IPS-15b (cell line): ENCODE measurements at regions not wholly inside any gene's neighbourhood (a gene's known extent, or its start where the extent isn't known, plus 50 kb on each side); places are given as distances from the start of the nearest gene placed in this dataset.
"Not testable (repeated sequence)": the region's sequence is repeated elsewhere in the genome, so short reads cannot be mapped to it uniquely, and the experiment has no call there.

Experiments used
- H3K27me3 ChIP-seq: one replicate; pipeline ENCODE4 v1.6.1; 2013; ENCODE audit warnings: low read length; ENCODE audit not compliant: control insufficient read depth, insufficient read depth
- H3K36me3 ChIP-seq: one replicate; pipeline ENCODE4 v1.6.1; 2013; ENCODE audit warnings: low read length; ENCODE audit not compliant: control insufficient read depth, insufficient read depth
- H3K4me1 ChIP-seq: one replicate; pipeline ENCODE4 v1.6.1; 2013; ENCODE audit warnings: mild to moderate bottlenecking, low read length; ENCODE audit not compliant: control insufficient read depth, insufficient read depth
- H3K4me3 ChIP-seq: one replicate; pipeline ENCODE4 v1.5.1; 2013; ENCODE audit warnings: low read depth, low read length
- H3K9ac ChIP-seq: one replicate; pipeline ENCODE4 v1.6.1; 2013; ENCODE audit warnings: low read depth, mild to moderate bottlenecking, low read length
- H3K9me3 ChIP-seq: one replicate; pipeline ENCODE4 v1.6.1; 2013; ENCODE audit warnings: mild to moderate bottlenecking, low read length; ENCODE audit not compliant: control insufficient read depth, insufficient read depth

DNA sequence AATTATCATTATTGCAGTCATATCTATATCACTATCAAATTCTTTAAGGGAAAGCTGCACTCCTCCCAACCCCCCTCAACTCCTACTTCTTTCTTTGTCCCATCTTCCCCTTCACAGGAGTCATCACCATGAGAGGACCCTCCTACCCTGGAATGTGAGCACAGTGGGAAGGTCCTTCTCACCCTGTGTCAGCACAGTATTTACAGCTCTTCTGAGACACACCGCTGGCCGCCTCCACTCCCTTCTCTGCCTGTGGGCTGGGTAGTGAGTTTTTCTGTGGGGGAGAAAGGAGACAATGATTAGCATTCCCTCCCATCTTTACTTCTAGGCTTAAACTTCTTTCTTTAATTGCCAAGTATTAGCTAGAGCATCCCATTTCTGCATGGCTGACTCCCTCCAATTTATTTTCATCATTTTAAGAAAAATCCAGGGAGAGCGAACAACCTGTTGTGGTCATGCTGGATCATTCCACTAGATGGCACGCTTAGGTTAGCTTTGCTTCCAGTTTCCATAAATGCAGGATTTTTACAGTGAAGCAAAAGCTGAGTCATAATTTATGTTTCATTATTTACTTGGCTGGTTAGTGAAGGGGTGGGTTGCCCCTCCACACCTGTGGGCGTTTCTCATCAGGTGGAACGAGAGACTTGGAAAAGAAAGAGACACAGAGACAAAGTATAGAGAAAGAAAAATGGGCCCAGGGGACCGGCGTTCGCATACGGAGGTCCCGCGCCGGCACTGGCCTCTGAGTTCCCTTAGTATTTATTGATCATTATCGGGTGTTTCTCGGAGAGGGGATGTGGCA lies 188.5 kb downstream of the ALX1 start:
- H3K4me1 ChIP-seq, result peaks cover 7% of the 10 kb centered on the region
- H3K4me3 ChIP-seq, result peak overlapping the region; percentile 48

DNA sequence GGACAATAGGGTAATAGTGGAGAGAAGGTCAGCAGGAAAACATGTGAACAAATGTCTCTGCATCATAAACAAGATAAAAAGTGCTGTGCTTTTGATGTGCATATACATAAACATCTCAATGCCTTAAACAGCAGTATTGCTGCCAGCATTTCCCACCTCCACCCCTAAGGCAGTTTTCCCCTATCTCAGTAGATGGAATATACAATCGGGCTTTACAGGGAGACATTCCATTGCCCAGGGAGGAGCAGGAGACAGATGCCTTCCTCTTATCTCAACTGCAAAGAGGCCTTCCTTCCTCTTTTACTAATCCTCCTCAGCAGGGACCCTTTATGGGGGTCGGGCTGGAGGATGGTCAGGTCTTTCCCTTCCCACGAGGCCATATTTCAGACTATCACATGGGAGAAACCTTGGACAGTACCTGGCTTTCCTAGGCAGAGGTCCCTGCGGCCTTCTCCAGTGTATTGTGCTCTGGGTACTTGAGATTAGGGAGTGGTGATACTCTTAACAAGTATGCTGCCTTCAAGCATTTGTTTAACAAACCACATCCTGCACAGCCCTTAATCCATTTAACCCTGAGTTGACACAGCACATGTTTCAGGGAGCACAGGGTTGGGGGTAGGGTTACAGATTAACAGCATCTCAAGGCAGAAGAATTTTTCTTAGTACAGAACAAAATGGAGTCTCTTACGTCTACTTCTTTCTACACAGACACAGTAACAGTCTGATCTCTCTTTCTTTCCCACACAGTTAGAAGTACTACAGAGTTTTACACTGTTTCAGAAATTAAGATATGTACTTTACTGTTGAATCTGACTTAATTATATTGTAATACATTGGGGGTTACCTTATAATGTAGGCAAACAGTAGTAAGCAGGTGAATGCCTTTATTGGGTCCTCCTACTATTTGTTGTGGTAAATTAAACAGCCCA lies 189.4 kb downstream of the ALX1 start:
- H3K4me3 ChIP-seq, result peak overlapping the region; percentile 48
- H3K4me1 ChIP-seq, H3K9ac ChIP-seq, H3K9me3 ChIP-seq, H3K36me3 ChIP-seq, H3K27me3 ChIP-seq: not testable (repeated sequence)

More for the DNA sequence above, 188.5 kb downstream of the ALX1 start:
- Histone ChIP-seq H3K27me3 (no peaks in the 10 kb centered on the region), H3K9me3 (no peaks in the 10 kb centered on the region), H3K36me3 (no peaks in the 10 kb centered on the region), H3K9ac (peak overlapping the region; percentile 62)

DNA sequence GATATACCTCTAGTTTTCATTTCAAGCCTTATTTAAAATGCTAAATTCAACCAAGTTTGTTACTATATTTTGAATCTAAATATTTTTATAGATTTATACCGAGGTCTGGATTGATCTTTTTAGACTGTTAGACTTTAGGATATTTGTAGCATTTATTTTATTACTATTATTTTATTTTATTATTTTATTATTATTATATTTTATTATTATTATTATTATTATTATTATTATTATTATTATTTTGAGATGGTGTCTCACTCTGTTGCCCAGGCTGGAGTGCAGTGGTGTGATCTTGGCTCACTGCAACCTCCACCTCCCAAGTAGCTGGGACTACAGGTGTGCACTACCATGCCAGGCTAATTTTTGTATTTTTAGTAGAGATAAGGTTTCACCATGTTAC lies 195.3 kb downstream of the ALX1 start:
- H3K36me3 ChIP-seq, H3K9me3 ChIP-seq, H3K9ac ChIP-seq: not testable (repeated sequence)

DNA sequence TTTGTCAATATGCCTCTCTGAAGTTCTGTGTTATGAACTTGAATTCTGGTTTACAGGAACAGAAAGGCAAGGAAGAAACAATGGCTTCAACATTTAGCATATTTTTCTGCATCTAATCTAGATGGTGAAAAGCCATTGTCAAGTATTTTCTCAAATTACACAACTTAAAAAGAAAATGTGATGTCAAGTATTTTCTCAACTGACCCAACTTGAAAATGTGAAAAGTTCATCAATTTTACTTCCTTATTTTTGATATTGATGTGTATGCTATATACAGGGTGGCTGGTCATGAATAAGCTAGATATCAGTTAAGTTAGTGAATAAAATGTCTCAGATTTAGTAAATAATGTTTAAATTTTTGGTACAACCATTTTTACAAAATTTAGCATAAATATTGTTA lies 196.7 kb downstream of the ALX1 start:
- no peaks in the 10 kb centered on the region for H3K4me1 ChIP-seq
- no peak overlapping the region for H3K4me3 ChIP-seq
- no peak overlapping the region for H3K9ac ChIP-seq
- no peaks in the 10 kb centered on the region for H3K9me3 ChIP-seq
- H3K27me3 ChIP-seq, result no peaks in the 10 kb centered on the region
- H3K36me3 ChIP-seq, result no peaks in the 10 kb centered on the region

More for the DNA sequence above, 195.3 kb downstream of the ALX1 start:
- not testable (repeated sequence) for H3K4me1 ChIP-seq, H3K27me3 ChIP-seq, H3K4me3 ChIP-seq

DNA sequence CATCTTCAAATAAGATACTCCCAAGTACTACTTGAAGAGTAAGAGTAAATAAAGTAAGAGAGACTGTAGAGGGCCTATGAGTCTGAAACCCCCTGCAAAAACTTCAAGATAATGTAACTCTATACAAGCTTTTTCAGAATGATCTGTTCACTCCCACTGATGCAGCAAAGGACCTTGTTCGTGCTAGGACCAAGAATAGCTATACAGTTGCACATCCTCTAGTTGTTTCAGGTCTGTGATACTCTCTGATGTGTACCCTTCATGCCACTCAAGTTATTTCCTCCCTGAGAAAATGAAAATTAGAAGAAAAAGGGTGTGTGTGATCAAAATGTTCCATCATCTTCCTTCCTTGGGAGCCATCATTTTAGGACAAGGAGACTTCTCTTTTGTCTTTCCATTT lies 204.4 kb downstream of the ALX1 start:
- H3K4me3 ChIP-seq, result no peak overlapping the region
- no peaks in the 10 kb centered on the region for H3K36me3 ChIP-seq
- H3K27me3 ChIP-seq, result no peaks in the 10 kb centered on the region
- H3K9ac ChIP-seq, result no peak overlapping the region
- H3K9me3 ChIP-seq, result no peaks in the 10 kb centered on the region
- no peaks in the 10 kb centered on the region for H3K4me1 ChIP-seq

DNA sequence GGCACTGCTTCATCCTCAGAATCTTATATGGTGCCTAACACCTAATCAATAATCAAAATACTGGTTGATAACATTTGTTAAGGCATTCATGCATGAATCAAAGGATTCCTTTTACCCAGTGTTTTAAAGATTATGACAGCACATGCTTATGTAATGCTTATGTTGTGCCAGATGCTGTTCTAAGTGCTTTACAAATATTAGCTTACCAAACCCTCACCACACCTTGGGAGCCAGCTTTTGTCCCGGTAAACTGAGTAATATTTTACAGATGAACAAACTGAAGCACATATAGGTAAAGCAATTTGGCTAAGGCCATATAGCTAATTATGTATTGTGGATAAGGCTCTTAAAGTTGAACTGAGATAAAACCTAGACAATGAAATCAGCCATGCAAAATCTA lies 209.2 kb downstream of the ALX1 start:
- no peak overlapping the region for H3K4me3 ChIP-seq
- no peaks in the 10 kb centered on the region for H3K9me3 ChIP-seq
- H3K4me1 ChIP-seq, result no peaks in the 10 kb centered on the region
- H3K9ac ChIP-seq, result no peak overlapping the region
- H3K27me3 ChIP-seq, result no peaks in the 10 kb centered on the region
- no peaks in the 10 kb centered on the region for H3K36me3 ChIP-seq

DNA sequence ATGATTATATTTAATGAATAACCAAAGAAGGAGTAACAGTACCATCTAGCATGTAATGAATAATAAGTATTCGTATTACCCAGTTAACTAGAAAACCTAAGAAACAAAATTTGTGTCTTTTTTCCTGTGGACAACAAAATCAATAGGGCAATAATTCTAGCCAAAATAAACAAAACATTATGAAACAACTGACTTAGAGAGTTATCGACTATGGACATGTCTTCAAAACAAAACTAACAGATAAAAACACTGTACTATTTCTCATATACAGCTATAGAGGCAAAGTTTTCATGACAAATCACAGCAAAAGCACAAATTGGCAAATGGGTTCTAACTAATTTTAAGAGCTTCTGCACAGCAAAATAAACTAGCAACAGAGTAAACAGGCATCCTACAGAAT lies 224.1 kb downstream of the ALX1 start:
- no peaks in the 10 kb centered on the region for H3K27me3 ChIP-seq
- H3K36me3 ChIP-seq, result no peaks in the 10 kb centered on the region
- no peak overlapping the region for H3K9ac ChIP-seq
- no peaks in the 10 kb centered on the region for H3K4me1 ChIP-seq
- no peak overlapping the region for H3K4me3 ChIP-seq
- H3K9me3 ChIP-seq, result no peaks in the 10 kb centered on the region

DNA sequence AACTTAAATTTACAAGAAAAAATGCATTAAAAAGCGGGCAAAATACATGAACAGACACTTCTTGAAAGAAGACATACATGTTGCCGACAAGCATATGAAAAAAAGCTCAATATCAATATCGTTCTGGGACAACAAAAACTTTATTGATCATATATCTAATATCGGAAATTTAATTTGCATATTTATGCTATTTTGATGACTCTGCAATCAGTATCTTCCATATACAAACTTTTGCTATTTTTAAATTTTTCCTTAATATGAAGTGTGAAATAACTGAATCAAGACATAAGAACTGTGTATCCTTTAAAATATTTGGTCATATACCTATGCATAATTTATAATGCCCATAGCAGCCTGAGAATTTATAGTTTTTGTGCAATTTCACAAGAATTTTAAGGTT lies 224.6 kb downstream of the ALX1 start:
- no peaks in the 10 kb centered on the region for H3K36me3 ChIP-seq
- no peaks in the 10 kb centered on the region for H3K27me3 ChIP-seq
- no peaks in the 10 kb centered on the region for H3K9me3 ChIP-seq
- H3K4me3 ChIP-seq, result no peak overlapping the region
- no peaks in the 10 kb centered on the region for H3K4me1 ChIP-seq
- H3K9ac ChIP-seq, result no peak overlapping the region

DNA sequence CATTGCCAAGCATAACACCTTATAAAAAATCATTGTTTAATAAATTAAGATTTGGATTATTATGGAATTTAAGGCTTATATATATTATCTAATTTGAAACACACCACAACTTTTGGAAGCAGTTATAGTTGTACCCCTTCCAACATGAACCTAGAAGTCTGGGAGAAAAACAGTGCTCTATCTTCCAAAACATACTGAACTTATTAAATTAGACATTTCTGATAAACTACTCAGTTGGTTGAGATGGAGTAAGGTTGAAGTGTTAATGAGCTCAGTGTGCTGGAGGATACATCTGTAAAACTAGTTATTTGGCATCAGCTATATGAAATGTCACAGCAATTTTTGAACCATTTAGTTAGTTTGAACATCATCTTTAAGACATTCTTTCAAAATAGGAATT lies 227.4 kb downstream of the ALX1 start:
- no peaks in the 10 kb centered on the region for H3K27me3 ChIP-seq
- H3K36me3 ChIP-seq, result no peaks in the 10 kb centered on the region
- H3K4me1 ChIP-seq, result no peaks in the 10 kb centered on the region
- no peak overlapping the region for H3K9ac ChIP-seq
- no peak overlapping the region for H3K4me3 ChIP-seq
- no peaks in the 10 kb centered on the region for H3K9me3 ChIP-seq

DNA sequence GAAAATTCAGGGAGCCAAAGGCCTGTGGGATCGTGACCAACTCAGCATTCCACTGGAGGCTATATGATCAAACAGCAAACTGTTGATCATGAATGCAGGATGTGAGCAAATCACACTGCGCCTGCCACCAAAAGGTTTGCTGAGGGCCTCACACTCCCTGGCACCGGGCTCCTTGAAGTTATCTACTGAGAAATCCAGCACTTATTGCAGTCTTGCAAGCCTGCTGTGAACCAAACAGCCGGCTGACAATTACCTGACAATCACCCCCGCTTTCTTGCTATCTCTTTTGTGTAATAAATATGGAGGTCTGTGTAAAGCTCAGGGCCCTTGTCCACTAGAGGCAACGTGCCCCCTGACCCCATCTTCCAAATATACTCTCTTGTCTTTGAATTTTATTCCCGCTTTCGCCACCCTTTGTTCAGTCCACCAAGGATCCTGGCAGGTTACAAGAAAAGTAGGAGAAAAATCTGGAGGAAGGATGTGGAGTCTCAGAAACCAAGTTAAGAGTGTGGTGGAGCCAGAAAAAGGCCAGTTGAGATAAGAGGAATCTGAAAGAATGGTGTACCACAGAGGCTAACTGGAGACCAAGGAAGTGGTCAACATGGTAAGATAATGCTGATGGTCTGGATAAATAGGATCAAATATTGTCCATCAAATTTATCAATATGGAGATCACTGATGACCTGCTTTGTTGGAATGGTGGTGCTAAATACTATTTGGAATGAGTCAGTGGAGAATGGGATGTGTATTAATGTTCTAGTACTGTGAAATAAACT lies 229.2 kb downstream of the ALX1 start:
- Histone ChIP-seq H3K9me3 (no peaks in the 10 kb centered on the region), H3K9ac (no peak overlapping the region), H3K4me1 (no peaks in the 10 kb centered on the region), H3K27me3 (no peaks in the 10 kb centered on the region), H3K36me3 (no peaks in the 10 kb centered on the region), H3K4me3 (no peak overlapping the region)

DNA sequence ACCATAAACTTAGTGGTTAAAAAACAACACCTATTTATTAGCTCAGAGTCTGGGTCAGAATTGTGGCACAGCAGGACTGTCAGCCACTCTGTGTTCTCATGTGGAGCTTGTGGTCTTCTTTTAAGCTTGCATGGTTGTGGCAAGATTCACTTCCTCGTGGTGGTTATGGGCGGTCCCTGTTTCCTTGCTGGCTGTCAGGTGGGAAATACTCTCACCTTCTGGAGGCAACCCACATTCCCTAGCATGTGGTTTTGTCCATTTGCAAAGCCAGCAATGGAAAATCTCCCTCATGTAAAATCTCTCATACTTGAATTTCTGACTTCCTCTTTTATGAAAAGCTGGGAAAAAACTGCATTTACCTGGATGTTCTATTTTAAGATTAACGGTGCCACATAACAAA lies 229.8 kb downstream of the ALX1 start:
- Histone ChIP-seq H3K4me1 (no peaks in the 10 kb centered on the region), H3K4me3 (no peak overlapping the region), H3K27me3 (no peaks in the 10 kb centered on the region), H3K9me3 (no peaks in the 10 kb centered on the region), H3K9ac (no peak overlapping the region), H3K36me3 (no peaks in the 10 kb centered on the region)
